HT-29 (cell line): ENCODE measurements at regions not wholly inside any gene's neighbourhood (a gene's known extent, or its start where the extent isn't known, plus 50 kb on each side); places are given as distances from the start of the nearest gene placed in this dataset.
A peak's percentile ranks its signal among the peaks of the same experiment; 100 is the strongest.
"Not testable (repeated sequence)": the region's sequence is repeated elsewhere in the genome, so short reads cannot be mapped to it uniquely, and the experiment has no call there.

Experiments
- DNase-seq: peaks from one replicate; pipeline ENCODE4 v3.0.0-alpha.2; 2015; ENCODE audit warnings: low spot score

GRCh38 chr2:226477221-226478108 lies 322.2 kb downstream of the IRS1 start:
- no peak for DNase-seq

GRCh38 chr2:226475650-226476049 lies 324.0 kb downstream of the IRS1 start:
- DNase-seq = peak; percentile 64

- DNase-seq = no peak
Observed at GRCh38 chr2:226474131-226474530, 325.5 kb downstream of the IRS1 start.

GRCh38 chr2:226471987-226472470 lies 327.6 kb downstream of the IRS1 start:
- no peak for DNase-seq

GRCh38 chr2:226467633-226468032 lies 332.0 kb downstream of the IRS1 start:
- DNase-seq = no peak

GRCh38 chr2:226467221-226467620 lies 332.4 kb downstream of the IRS1 start:
- DNase-seq = no peak

GRCh38 chr2:226466589-226466988 lies 333.0 kb downstream of the IRS1 start:
- DNase-seq = no peak

GRCh38 chr2:226466124-226466523 lies 333.5 kb downstream of the IRS1 start:
- DNase-seq = peak; percentile 12

GRCh38 chr2:226464380-226464779 lies 335.2 kb downstream of the IRS1 start:
- no peak for DNase-seq

GRCh38 chr2:226463154-226463553 lies 336.5 kb downstream of the IRS1 start:
- DNase-seq = no peak

GRCh38 chr2:226461981-226462380 lies 337.6 kb downstream of the IRS1 start:
- no peak for DNase-seq

GRCh38 chr2:226456144-226456543 lies 343.5 kb downstream of the IRS1 start:
- DNase-seq = not testable (repeated sequence)

GRCh38 chr2:226452768-226453167 lies 346.9 kb downstream of the IRS1 start:
- no peak for DNase-seq

- DNase-seq = no peak
Observed at GRCh38 chr2:226451486-226451885, 348.1 kb downstream of the IRS1 start.

- no peak for DNase-seq
Observed at GRCh38 chr2:226450141-226450540, 349.5 kb downstream of the IRS1 start.

- no peak for DNase-seq
Observed at GRCh38 chr2:226447338-226448300, 352.0 kb downstream of the IRS1 start.

- DNase-seq = no peak
Observed at GRCh38 chr2:226446406-226447001, 353.1 kb downstream of the IRS1 start.

GRCh38 chr2:226445216-226445861 lies 354.3 kb downstream of the IRS1 start:
- no peak for DNase-seq

GRCh38 chr2:226443112-226443511 lies 356.5 kb downstream of the IRS1 start:
- DNase-seq = no peak

GRCh38 chr2:226440127-226440918 lies 359.3 kb downstream of the IRS1 start:
- DNase-seq = no peak
